ENCODE measurements at regions not wholly inside any gene's neighbourhood (a gene's known extent, or its start where the extent isn't known, plus 50 kb on each side); places are given as distances from the start of the nearest gene placed in this dataset.
"Not testable (repeated sequence)": the region's sequence is repeated elsewhere in the genome, so short reads cannot be mapped to it uniquely, and the experiment has no call there.

DNA sequence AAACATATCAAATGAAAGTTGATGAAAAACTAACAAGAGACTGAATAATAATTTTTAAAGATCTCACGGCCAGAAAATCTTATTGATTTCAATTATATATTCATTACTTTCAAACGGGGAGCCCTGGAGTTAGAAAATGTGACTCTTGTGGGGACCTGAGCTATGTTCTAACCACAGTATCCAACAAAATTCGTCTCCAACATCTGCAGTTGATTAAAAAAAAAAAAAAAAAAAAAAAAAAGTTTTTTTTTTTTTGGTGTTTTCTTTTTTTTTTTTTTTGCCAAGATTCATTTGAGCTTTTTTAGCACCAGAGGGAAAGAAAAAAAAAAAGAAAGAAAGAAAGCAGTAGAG lies 144.3 kb upstream of the PIK3R1 start:
- H3K27me3 Mint-ChIP-seq: peaks cover 0 to 3% of the 10 kb centered on the region in 2 donors
- Histone ChIP-seq H3K27me3 (ENCODE audit: insufficient read depth, low read length, poor library complexity, severe bottlenecking) (no peaks in the 10 kb centered on the region), H3K9me3 (ENCODE audit: low read length) (no peaks in the 10 kb centered on the region), H3K4me1 (ENCODE audit: insufficient read depth, low read length) (no peaks in the 10 kb centered on the region), H3K4me3 (ENCODE audit: low read length) (no peak overlapping the region), H3K27ac (ENCODE audit: low read depth, low read length) (no peak overlapping the region), H3K36me3 (ENCODE audit: insufficient read depth, low read length) (no peaks in the 10 kb centered on the region)
- no peak for DNase-seq
- peaks cover 2 to 4% (median 4%) of the 10 kb centered on the region in 3 donors for H3K4me1 Mint-ChIP-seq
- POLR2A ChIA-PET: no interaction called here
- peaks cover 0 to 4% (median 0%) of the 10 kb centered on the region in 5 donors for H3K9me3 Mint-ChIP-seq
- no peak overlapping the region for H3K4me3 Mint-ChIP-seq
- CTCF ChIA-PET: no interaction called here
- no peak overlapping the region for H3K27ac Mint-ChIP-seq
- H3K36me3 Mint-ChIP-seq: peaks cover 0 to under 1% (median 0%) of the 10 kb centered on the region in 3 donors

DNA sequence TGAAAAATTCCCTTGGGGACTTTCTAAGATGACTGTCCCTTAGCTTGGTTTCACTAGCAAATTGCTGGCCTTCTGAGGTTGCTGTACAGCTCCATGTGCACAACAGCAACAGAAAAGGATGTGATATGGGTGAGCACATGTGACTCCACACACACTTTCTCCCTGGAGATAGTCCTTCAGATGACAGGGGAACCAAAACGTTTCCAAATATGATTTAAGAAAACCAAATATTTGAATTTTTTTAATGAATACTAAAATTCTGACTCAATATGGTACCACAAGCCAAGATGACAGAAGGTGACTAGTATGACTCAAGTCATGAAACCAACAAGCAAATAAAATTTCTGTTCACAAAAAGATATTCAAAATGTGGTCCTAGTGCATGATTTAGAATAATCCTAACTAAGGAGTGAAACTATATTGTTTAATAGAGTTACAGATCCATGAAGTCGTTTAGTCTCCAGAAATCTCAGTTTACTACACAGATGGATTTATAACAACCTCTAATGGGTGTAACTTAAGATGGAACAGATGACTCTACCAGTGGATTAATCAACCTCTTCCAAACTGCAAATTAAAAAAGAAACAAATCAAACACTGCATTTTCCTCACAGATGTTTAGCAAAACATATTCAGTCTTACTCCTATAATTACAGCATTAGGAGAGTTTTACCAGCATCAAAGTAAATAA lies 144.8 kb upstream of the PIK3R1 start:
- H3K27ac ChIP-seq (ENCODE audit: low read depth, low read length): no peak overlapping the region
- CTCF ChIA-PET: no interaction called here
- Mint-ChIP-seq H3K36me3 (peaks cover 0 to 5% (median 0%) of the 10 kb centered on the region in 3 donors), H3K27me3 (peaks cover 0 to 3% of the 10 kb centered on the region in 2 donors), H3K4me3 (no peak overlapping the region), H3K27ac (no peak overlapping the region), H3K4me1 (peaks cover 2 to 4% (median 4%) of the 10 kb centered on the region in 3 donors), H3K9me3 (peaks cover 3 to 7% (median 3%) of the 10 kb centered on the region in 5 donors)
- H3K36me3 ChIP-seq (ENCODE audit: insufficient read depth, low read length): no peaks in the 10 kb centered on the region
- H3K4me3 ChIP-seq (ENCODE audit: low read length): no peak overlapping the region
- no peaks in the 10 kb centered on the region for H3K4me1 ChIP-seq (ENCODE audit: insufficient read depth, low read length)
- POLR2A ChIA-PET: no interaction called here
- no peak for DNase-seq
- H3K9me3 ChIP-seq (ENCODE audit: low read length): no peaks in the 10 kb centered on the region
- H3K27me3 ChIP-seq (ENCODE audit: insufficient read depth, low read length, poor library complexity, severe bottlenecking): no peaks in the 10 kb centered on the region

DNA sequence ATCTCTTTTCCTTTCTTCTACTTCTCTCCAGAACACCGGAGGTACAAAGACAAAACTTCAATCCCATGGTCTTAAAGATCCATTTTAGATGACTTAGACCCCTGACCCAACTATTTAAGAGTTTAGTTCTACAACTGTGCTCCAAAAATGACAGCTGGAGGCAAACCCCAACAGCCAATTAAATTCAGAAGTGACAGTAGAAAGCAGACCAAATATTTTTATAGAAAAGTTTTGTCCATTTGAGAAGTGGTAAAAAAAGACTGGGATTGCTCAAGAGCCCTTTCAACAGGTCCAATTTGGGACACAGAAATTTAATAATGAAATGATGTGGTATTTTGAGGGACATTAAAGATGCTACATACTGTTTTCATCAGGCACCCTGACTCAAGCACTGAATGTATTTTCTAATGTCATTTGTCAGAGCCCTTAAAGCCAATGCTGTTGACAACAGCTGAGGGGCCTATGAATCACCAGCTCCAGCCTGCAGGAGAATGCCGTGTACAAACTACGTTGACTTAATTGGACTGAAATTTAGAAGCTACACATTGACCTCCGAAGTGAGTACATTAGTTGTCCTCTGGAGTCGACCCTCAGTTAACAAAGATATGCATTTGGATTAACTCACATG lies 147.5 kb upstream of the PIK3R1 start:
- H3K9me3 Mint-ChIP-seq: peaks cover 7 to 15% (median 7%) of the 10 kb centered on the region in 5 donors
- CTCF ChIA-PET: no interaction called here
- no peak overlapping the region for H3K4me3 Mint-ChIP-seq
- Histone ChIP-seq H3K27ac (ENCODE audit: low read depth, low read length) (no peak overlapping the region), H3K4me1 (ENCODE audit: insufficient read depth, low read length) (no peaks in the 10 kb centered on the region), H3K9me3 (ENCODE audit: low read length) (no peaks in the 10 kb centered on the region), H3K27me3 (ENCODE audit: insufficient read depth, low read length, poor library complexity, severe bottlenecking) (no peaks in the 10 kb centered on the region), H3K4me3 (ENCODE audit: low read length) (no peak overlapping the region), H3K36me3 (ENCODE audit: insufficient read depth, low read length) (no peaks in the 10 kb centered on the region)
- no peak for DNase-seq
- peaks cover 2 to 4% (median 4%) of the 10 kb centered on the region in 3 donors for H3K4me1 Mint-ChIP-seq
- no peak overlapping the region for H3K27ac Mint-ChIP-seq
- H3K36me3 Mint-ChIP-seq: peaks cover 0 to 5% (median 0%) of the 10 kb centered on the region in 3 donors
- POLR2A ChIA-PET: no interaction called here
- no peaks in the 10 kb centered on the region for H3K27me3 Mint-ChIP-seq

DNA sequence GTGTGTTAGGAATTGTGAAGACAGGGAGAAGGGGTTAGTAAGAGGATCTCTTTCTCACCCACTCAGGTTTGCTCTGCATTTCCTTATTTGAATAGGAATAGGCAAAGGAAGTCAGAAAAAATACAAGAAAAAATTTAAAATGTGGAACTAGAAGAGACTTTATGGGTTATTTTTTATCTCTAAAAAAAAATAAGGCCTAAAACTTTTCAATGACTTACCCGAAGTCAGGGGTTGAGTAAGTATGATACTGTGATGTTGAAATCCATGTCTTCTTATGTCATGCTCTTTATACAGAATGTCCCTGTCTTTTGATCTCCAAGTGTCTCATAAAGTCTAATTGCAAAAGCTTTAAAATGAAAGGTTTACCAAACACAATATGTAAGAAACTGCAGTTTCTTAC lies 148.3 kb upstream of the PIK3R1 start:
- H3K4me3 ChIP-seq (ENCODE audit: low read length): no peak overlapping the region
- peaks cover 7 to 18% (median 12%) of the 10 kb centered on the region in 5 donors for H3K9me3 Mint-ChIP-seq
- H3K27ac Mint-ChIP-seq: no peak overlapping the region
- no peak overlapping the region for H3K27ac ChIP-seq (ENCODE audit: low read depth, low read length)
- CTCF ChIA-PET: no interaction called here
- H3K9me3 ChIP-seq (ENCODE audit: low read length): no peaks in the 10 kb centered on the region
- H3K27me3 Mint-ChIP-seq: peaks cover 0 to 6% of the 10 kb centered on the region in 2 donors
- DNase-seq: no peak
- no peak overlapping the region for H3K4me3 Mint-ChIP-seq
- POLR2A ChIA-PET: no interaction called here
- peaks cover 2 to 4% (median 4%) of the 10 kb centered on the region in 3 donors for H3K4me1 Mint-ChIP-seq
- H3K4me1 ChIP-seq (ENCODE audit: insufficient read depth, low read length): no peaks in the 10 kb centered on the region
- no peaks in the 10 kb centered on the region for H3K36me3 ChIP-seq (ENCODE audit: insufficient read depth, low read length)
- peaks cover 0 to 5% (median 0%) of the 10 kb centered on the region in 3 donors for H3K36me3 Mint-ChIP-seq
- no peaks in the 10 kb centered on the region for H3K27me3 ChIP-seq (ENCODE audit: insufficient read depth, low read length, poor library complexity, severe bottlenecking)

DNA sequence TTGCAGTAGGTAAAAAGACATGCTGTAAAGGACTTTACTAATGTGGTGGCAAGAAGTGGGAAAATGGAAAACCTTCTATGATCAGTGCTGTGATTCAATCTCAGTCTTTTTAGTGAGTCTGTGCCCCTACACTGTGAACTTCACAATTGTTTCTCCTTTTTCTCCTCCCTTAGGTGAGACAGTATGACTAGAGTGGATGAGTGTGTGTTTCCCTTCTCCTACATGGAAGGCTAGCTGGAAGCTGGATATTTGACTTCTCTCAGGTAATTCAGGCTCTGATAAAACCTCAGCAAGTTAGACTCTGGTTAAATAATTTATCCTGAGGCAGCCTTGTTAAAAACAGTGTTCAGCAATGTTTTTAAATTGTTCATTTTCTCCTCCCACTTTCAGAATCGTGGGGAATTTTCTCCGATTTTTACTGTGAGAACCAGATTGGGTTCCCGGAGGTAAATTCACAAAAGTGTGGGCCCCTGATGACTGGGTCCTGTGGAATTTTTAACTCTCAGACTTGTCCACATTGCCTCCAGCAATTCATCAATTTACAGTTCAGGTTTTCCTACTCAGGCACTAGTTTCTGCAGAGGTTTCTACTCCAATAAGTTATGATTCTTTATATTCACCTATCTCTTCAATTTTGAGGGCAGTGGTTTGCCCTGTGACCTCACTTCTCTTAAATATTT lies 149.1 kb upstream of the PIK3R1 start:
- POLR2A ChIA-PET: no interaction called here
- no peaks in the 10 kb centered on the region for H3K4me1 ChIP-seq (ENCODE audit: insufficient read depth, low read length)
- no peak overlapping the region for H3K4me3 ChIP-seq (ENCODE audit: low read length)
- CTCF ChIA-PET: no interaction called here
- no peak for DNase-seq
- Mint-ChIP-seq H3K36me3 (peaks cover 0 to 6% (median 0%) of the 10 kb centered on the region in 3 donors), H3K4me3 (no peak overlapping the region), H3K9me3 (peaks cover 7 to 23% (median 14%) of the 10 kb centered on the region in 5 donors), H3K4me1 (no peaks in the 10 kb centered on the region), H3K27ac (no peak overlapping the region), H3K27me3 (peaks cover 0 to 12% of the 10 kb centered on the region in 2 donors)
- no peaks in the 10 kb centered on the region for H3K27me3 ChIP-seq (ENCODE audit: insufficient read depth, low read length, poor library complexity, severe bottlenecking)
- H3K27ac ChIP-seq (ENCODE audit: low read depth, low read length): no peak overlapping the region
- no peaks in the 10 kb centered on the region for H3K9me3 ChIP-seq (ENCODE audit: low read length)
- no peaks in the 10 kb centered on the region for H3K36me3 ChIP-seq (ENCODE audit: insufficient read depth, low read length)

DNA sequence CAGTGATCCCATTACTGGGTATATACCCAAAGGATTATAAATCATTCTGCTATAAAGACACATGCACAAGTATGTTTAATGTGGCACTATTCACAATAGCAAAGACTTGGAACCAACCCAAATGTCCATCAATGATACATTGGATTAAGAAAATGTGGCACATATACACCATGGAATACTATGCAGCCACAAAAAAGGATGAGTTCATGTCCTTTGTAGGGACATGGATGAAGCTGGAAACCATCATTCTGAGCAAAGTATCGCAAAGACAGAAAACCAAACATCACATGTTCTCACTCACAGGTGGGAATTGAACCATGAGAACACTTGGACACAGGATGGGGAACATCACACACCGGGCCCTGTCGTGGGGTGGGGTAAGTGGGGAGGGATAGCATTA lies 150.2 kb upstream of the PIK3R1 start:
- H3K27ac ChIP-seq (ENCODE audit: low read depth, low read length); H3K27ac Mint-ChIP-seq; H3K36me3 ChIP-seq (ENCODE audit: insufficient read depth, low read length); H3K27me3 ChIP-seq (ENCODE audit: insufficient read depth, low read length, poor library complexity, severe bottlenecking); DNase-seq; POLR2A ChIA-PET; CTCF ChIA-PET; H3K9me3 ChIP-seq (ENCODE audit: low read length); H3K4me1 Mint-ChIP-seq; H3K4me1 ChIP-seq (ENCODE audit: insufficient read depth, low read length); H3K4me3 ChIP-seq (ENCODE audit: low read length); H3K4me3 Mint-ChIP-seq: not testable (repeated sequence)
- Mint-ChIP-seq H3K36me3 (peaks cover 0 to 14% (median 0%) of the 10 kb centered on the region in 3 donors), H3K27me3 (peaks cover 0 to 23% of the 10 kb centered on the region in 2 donors), H3K9me3 (peaks cover 7 to 28% (median 14%) of the 10 kb centered on the region in 5 donors)

DNA sequence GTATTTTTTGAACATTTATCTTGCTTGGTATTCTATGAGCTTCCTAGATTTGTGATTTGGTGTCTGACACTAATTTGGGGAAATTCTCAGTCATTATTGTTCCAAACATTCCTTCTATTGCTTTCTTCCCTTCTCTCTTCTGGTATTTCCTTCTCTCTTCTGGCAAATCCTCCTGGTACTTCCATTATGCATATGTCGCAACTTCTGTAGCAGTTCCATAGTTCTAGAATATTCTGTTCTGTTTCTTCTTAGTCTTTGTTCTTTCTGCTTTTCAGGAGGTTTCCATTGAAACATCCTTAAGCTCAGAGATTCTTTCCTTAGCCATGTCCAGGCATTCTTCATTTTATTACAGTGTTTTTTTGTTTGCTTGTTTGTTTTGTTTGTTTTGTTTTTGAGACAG lies 155.2 kb upstream of the PIK3R1 start:
- Mint-ChIP-seq H3K4me1 (no peaks in the 10 kb centered on the region), H3K36me3 (peaks cover 0 to 11% (median 0%) of the 10 kb centered on the region in 3 donors), H3K9me3 (peaks cover 0 to 23% (median 10%) of the 10 kb centered on the region in 5 donors), H3K4me3 (no peak overlapping the region), H3K27me3 (peaks cover 0 to 32% of the 10 kb centered on the region in 2 donors), H3K27ac (peak overlapping the region in 1 of 8 donors; percentile 43)
- no peak overlapping the region for H3K4me3 ChIP-seq (ENCODE audit: low read length)
- H3K36me3 ChIP-seq (ENCODE audit: insufficient read depth, low read length): no peaks in the 10 kb centered on the region
- CTCF ChIA-PET: no interaction called here
- H3K9me3 ChIP-seq (ENCODE audit: low read length): no peaks in the 10 kb centered on the region
- POLR2A ChIA-PET: no interaction called here
- no peak for DNase-seq
- no peaks in the 10 kb centered on the region for H3K27me3 ChIP-seq (ENCODE audit: insufficient read depth, low read length, poor library complexity, severe bottlenecking)
- H3K27ac ChIP-seq (ENCODE audit: low read depth, low read length): no peak overlapping the region
- H3K4me1 ChIP-seq (ENCODE audit: insufficient read depth, low read length): no peaks in the 10 kb centered on the region

DNA sequence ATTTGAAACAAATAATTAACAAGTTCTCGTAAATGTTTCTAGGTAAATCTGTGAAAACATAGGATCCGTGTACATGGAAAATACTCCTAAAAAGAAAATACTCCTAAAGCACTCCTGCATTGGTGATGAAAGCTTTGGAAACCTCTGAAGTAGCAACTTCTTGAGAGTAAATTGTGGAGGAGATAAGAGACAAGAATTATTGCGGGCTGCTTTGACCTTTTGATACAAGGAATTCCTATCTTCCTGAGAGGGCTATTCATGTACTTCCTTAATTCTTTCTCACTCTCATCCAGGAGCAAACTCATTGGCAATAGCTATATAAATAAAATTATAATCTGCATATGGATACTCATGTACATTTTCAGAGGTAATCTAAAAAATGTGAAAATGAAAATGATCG lies 158.4 kb upstream of the PIK3R1 start:
- DNase-seq: no peak
- H3K9me3 Mint-ChIP-seq: peaks cover 0 to 10% (median 4%) of the 10 kb centered on the region in 5 donors
- peaks cover 0 to 11% (median 0%) of the 10 kb centered on the region in 3 donors for H3K36me3 Mint-ChIP-seq

More for the DNA sequence above, 158.4 kb upstream of the PIK3R1 start:
- Mint-ChIP-seq H3K27me3 (peaks cover 1 to 33% of the 10 kb centered on the region in 2 donors), H3K4me3 (no peak overlapping the region), H3K27ac (no peak overlapping the region), H3K4me1 (no peaks in the 10 kb centered on the region)
- Histone ChIP-seq H3K36me3 (ENCODE audit: insufficient read depth, low read length) (no peaks in the 10 kb centered on the region), H3K27me3 (ENCODE audit: insufficient read depth, low read length, poor library complexity, severe bottlenecking) (no peaks in the 10 kb centered on the region), H3K27ac (ENCODE audit: low read depth, low read length) (no peak overlapping the region), H3K4me1 (ENCODE audit: insufficient read depth, low read length) (no peaks in the 10 kb centered on the region), H3K4me3 (ENCODE audit: low read length) (no peak overlapping the region), H3K9me3 (ENCODE audit: low read length) (no peaks in the 10 kb centered on the region)
- ChIA-PET CTCF (no interaction called here), POLR2A (no interaction called here)

Measured in CD8-positive, alpha-beta memory T cell (primary cell).